ENCODE measurements at regions not wholly inside any gene's neighbourhood (a gene's known extent, or its start where the extent isn't known, plus 50 kb on each side); places are given as distances from the start of the nearest gene placed in this dataset.

GRCh38 chr11:120021391-120021953 lies 116.4 kb downstream of the TRIM29 start:
- ATAC-seq (ENCODE audit: poor library complexity) (no peak), DNase-seq (no peak)
- intact Hi-C loops (cut with DNase I), result no loop called here

GRCh38 chr11:120020981-120021380 lies 116.9 kb downstream of the TRIM29 start:
- intact Hi-C loops (cut with DNase I), result no loop called here
- ATAC-seq (ENCODE audit: poor library complexity) (no peak), DNase-seq (no peak)

DNA sequence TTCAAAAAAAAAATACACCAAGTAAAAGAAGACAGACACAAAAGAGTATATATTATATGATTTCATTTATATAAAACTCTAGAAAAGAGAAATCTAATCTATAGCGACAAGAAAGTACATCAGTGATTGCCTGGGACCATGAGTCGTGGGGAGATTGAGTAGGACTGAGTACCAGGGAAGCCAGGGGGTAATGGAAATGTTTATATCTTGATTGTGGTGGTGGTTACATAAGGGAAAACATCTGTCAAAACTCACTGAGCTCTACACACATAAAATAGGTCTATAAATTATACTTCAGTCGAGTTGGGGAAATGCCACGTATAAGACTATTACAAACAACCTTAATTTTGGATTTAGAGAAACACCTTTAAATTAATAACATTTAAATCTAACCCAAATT lies 117.4 kb downstream of the TRIM29 start:
- DNase-seq (no peak), ATAC-seq (ENCODE audit: poor library complexity) (no peak)
- intact Hi-C loops (cut with DNase I), result no loop called here

GRCh38 chr11:120019191-120019590 lies 118.7 kb downstream of the TRIM29 start:
- intact Hi-C loops (cut with DNase I), result no loop called here
- ATAC-seq (ENCODE audit: poor library complexity) (no peak), DNase-seq (no peak)

- intact Hi-C loops (cut with DNase I), result no loop called here
- ATAC-seq (ENCODE audit: poor library complexity) (no peak), DNase-seq (no peak)
These were observed 120.2 kb downstream of the TRIM29 start for GRCh38 chr11:120017582-120018150.

DNA sequence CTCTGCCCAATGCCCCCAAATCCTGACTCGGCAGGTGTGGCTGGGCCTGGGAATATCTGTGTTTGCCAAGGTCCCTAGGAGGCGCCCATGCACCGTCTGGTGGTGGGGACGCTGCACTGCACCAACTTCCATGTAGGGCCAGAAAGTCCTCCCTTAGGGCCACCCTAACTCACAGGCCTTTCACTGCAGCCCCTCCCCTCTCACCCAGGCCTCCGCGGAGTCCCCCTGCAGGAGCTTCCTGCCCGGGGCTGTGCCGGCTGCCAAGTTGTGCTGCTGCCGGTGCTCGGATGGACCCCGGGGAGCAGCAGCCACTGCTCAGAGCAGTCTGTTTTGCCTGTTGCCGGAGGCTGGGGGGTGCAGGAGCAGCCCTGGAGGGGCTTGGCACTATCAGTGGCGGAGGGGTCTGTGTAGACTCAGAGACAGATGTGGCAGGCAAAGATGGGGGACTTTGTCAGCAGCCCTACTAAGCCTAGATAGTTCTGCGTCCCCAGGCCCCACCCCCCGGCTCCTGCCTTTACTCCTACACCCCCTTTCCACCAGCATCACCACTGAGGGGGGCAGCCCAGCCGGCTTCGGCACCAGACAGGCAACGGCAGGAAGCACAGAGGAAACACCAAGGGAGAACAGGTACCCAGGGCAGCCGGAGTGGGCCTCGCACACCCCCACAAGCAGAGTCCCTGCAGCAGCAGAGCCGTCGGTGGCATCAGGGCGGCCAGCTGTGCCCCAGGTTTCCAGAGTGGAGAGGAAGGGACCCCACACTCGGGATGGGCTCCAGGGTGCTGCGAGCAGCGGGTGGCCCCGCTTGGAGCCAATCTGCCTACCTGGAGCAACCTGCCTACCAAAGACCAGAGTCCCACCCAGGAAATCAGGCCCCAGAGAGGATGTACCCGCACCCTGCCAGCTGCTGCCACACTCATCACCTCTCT lies 124.3 kb downstream of the TRIM29 start:
- DNase-seq, result peak; percentile 71
- intact Hi-C loops (cut with DNase I), result loop anchor here (5.0 kb wide), 2 partner anchors 94 to 346 kb away; no protein-coding TSS in a partner anchor
- peak; percentile 85 for ATAC-seq (ENCODE audit: poor library complexity)

- ATAC-seq (ENCODE audit: poor library complexity) (no peak), DNase-seq (no peak)
- intact Hi-C loops (cut with DNase I), result loop anchor here (5.0 kb wide), 2 partner anchors 95 to 345 kb away; no protein-coding TSS in a partner anchor
These were observed 125.7 kb downstream of the TRIM29 start for GRCh38 chr11:120012245-120012644.

DNA sequence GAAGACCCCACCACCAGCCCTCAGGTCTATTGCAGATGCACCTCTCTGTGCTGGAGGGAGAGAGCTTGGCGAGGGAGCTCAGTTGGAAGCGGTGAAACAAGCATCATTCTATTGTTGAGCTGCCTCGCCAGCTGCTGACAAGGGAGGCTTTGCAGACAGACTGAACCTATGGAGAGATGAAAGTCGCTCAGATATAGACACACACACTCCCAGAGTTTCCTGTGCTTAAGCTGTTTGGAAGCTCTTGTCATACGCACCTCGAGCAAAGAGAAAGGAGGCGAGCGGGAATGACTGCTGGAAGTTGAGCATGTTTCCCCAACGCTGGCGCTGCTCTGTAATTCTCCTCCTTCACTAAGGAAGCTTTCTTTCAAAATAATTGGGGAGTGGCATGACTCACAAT lies 126.1 kb downstream of the TRIM29 start:
- ATAC-seq (ENCODE audit: poor library complexity), result no peak
- no peak for DNase-seq
- intact Hi-C loops (cut with DNase I), result loop anchor here (5.0 kb wide), 2 partner anchors 95 to 345 kb away; no protein-coding TSS in a partner anchor

- DNase-seq, result no peak
- no peak for ATAC-seq (ENCODE audit: poor library complexity)
These were observed 127.1 kb downstream of the TRIM29 start for GRCh38 chr11:120010775-120011174.

DNA sequence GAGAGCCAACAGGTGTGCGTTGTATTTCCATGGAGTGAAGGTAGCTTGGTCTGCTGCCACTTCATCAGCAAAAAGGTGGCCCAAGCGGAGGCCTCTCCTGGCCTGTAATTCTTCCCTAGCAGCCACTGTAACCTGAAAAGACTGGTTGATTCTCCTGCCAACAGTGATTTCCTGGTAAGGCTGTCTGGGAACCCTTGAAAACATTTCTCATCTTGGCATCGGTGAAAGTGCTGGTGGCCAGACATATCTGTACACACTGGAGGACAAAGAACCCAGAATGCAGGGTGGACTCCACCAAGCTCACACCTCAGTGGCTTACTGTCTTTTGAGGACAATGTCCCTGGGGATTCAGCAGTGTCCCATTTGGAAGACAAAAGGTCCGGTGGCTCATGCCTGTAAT lies 128.0 kb downstream of the TRIM29 start:
- ATAC-seq (ENCODE audit: poor library complexity), result peak; percentile 46
- intact Hi-C loops (cut with DNase I), result loop anchor here (5.0 kb wide), 2 partner anchors 97 to 343 kb away; no protein-coding TSS in a partner anchor
- no peak for DNase-seq

More at GRCh38 chr11:120010775-120011174, 127.1 kb downstream of the TRIM29 start:
- intact Hi-C loops (cut with DNase I), result loop anchor here (5.0 kb wide), 2 partner anchors 97 to 343 kb away; no protein-coding TSS in a partner anchor

- ATAC-seq (ENCODE audit: poor library complexity) (no peak), DNase-seq (no peak)
- intact Hi-C loops (cut with DNase I), result no loop called here
These were observed 130.8 kb downstream of the TRIM29 start for GRCh38 chr11:120007144-120007543.

- intact Hi-C loops (cut with DNase I), result no loop called here
- ATAC-seq (ENCODE audit: poor library complexity) (no peak), DNase-seq (no peak)
These were observed 133.2 kb downstream of the TRIM29 start for GRCh38 chr11:120004723-120005122.

- DNase-seq (no peak), ATAC-seq (ENCODE audit: poor library complexity) (no peak)
- intact Hi-C loops (cut with DNase I), result no loop called here
These were observed 136.5 kb downstream of the TRIM29 start for GRCh38 chr11:120001178-120002090.

DNA sequence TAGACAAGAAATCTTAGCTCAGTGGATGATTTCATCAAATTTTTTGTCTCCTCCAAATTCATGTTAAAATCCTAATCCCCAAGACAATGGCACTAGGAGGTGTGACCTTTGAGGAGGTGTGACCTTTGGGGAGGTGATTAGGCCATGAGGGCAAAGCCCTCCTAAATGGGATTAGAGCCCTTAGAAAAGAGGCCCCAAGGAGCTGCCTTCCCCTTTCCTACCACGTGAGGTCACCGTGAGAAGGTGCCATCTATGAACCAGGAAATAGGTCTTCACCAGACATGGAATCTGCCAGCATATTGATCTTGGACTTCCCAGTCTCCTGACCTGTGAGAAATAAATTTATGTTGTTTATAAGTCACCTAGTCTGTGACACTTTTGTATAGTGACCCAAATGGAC lies 138.7 kb downstream of the TRIM29 start:
- DNase-seq, result no peak
- intact Hi-C loops (cut with DNase I), result no loop called here
- ATAC-seq (ENCODE audit: poor library complexity), result no peak

DNA sequence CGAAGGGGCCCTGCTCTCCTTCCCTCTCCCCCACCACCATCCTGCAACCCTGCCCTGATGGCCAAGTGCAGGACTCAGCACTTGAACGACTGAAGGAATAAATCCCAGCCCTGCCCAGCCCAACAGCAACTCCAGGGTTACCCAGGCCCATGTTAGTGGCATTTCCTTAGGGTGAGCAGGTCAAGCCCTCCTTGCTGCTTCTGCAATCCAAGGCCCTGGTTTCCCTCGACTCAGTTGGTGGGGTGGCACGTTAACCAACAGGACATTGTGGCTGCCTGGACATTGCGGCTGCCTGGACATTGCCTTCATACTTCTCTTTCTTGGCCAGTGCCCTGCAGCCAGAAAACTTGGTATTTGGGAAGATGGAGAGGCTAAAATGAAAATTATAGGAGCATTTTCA lies 141.4 kb downstream of the TRIM29 start:
- ATAC-seq (ENCODE audit: poor library complexity) (no peak), DNase-seq (no peak)
- intact Hi-C loops (cut with DNase I), result no loop called here

GRCh38 chr11:119995730-119996491 lies 142.0 kb downstream of the TRIM29 start:
- intact Hi-C loops (cut with DNase I), result no loop called here
- DNase-seq (no peak), ATAC-seq (ENCODE audit: poor library complexity) (no peak)

- intact Hi-C loops (cut with DNase I), result no loop called here
- ATAC-seq (ENCODE audit: poor library complexity) (peak; percentile 23), DNase-seq (no peak)
These were observed 144.2 kb downstream of the TRIM29 start for GRCh38 chr11:119993722-119994121.
